Dermis microvascular lymphatic vessel endothelial cell (primary cell): ENCODE measurements at regions not wholly inside any gene's neighbourhood (a gene's known extent, or its start where the extent isn't known, plus 50 kb on each side); places are given as distances from the start of the nearest gene placed in this dataset.

Source experiments
- DNase-seq, 2 donors: peaks; one replicate each; pipeline versions ENCODE4 v3.0.0 to v3.0.0-alpha.2; 2010; ENCODE audit warnings: low read depth in 2 of 2

DNA sequence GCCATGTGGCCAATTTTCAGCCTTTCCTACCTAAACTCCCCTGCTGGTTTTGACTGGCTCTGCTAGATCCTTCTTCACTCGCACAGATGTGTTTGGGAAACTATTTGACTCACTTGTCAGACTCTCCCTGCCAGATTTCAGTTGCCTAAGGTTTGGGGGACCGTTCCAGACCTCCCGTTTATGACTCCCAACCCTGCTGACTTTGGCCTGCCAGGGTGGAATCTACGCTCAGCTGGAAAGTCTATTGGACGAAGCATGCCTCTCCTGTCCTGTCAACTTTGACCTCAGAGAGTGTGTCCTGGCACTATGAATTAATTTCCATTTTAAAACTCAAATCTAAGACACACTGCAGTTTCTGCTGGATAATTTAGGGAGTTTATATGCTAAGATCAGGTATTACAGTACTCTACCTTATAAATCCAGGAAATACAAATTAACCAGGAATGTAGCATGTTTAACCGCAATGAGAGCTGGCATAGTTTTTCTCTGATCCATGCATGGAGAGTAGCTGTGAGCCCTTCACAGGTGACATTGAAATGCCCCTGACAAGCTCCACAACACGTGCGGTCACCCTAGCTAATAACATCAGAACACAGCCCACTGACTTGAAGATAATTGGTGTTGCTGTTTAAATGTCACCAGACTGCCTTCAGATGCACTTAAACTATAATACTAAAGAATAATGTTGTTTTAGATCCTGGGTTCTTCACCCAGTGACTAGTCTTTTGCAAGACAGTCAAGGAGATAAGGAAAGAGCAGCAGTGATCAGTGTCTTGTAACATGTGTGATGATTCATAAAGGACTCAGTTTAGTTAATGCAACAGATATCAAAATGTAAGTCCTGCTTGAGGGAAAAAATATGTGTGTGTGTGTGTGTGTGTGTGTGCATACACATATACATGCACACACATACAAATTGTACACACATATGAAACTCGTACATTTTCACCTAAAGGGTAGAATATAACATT, 223.0 kb upstream of the MCTP2 start:
- no peak for DNase-seq

- DNase-seq: no peak
Observed at GRCh38 chr15:94004697-94005096, 226.7 kb upstream of the MCTP2 start.

- no peak for DNase-seq
Observed at GRCh38 chr15:94002041-94002440, 229.3 kb upstream of the MCTP2 start.

DNA sequence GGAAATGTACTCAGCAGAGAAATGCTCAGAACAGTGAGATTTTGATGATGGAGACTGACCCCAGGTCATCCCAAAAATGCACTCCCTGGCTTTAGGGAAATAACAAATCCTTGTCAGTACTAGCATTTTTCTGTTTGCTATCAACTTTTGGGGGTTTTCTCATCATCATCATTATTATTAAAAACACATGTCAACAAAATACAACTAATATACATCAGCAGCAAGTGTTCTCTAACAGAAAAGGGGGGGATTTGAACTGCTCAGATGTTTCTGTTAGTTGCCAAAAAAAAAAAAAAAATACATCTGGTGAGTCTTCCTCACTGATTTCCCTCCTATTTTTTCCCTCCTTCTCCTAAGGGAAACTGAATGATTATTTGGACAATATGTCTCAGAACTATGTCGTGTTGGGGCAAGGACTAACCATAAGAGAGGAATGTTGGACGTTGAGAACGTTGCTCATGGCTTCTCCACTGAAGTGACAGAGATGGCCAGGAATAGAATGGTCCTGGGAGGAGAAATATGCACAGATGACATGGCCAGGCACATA, 230.0 kb upstream of the MCTP2 start:
- no peak for DNase-seq

GRCh38 chr15:94000606-94001005, 230.8 kb upstream of the MCTP2 start:
- no peak for DNase-seq

DNA sequence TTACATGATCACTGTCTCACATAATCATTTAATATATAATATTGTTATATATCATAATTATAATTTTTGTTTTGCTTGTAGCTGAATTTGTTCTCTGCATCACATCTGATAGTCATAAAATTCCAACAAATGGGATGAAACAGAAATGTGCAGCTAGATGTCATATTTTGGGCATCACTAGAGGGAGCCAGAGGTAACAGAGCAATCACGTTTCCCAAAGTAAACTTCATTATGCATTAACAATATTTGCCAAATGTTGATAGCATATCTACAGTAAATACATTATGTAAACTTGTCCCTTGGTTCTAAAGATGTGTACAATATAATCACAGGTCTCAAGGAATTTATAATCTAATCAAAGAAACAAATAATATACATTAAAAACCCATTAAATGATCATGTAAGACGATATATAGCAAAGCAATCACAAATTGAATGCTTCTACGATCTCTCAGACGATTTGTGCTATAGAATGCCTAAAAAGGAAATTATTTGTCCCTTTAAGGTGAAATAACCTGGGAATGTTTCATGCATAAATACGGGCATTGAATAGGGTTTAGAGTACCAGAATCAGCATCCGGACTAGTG, 234.2 kb upstream of the MCTP2 start:
- DNase-seq: peak in 1 of 2 donors; percentile 4

GRCh38 chr15:93989440-93989998, 241.8 kb upstream of the MCTP2 start:
- no peak for DNase-seq

DNA sequence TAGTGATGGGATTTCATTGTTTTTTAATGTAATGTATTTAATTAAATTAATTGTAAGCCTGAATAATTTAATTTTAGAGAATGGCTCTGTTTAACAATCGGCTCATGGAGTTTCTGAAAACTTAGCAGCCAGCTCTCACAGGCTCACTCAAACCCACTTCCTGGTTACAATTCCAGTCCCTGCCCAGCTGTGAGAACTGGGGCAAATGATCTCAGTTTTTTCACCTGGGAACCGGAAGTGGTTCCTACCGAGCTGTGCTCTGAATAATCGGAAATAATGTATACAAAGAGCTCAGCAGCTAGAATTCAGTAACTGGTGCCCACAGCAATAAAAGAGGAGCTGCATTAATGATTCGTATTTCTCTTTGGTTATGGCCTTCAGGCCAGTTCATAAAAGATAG, 244.3 kb upstream of the MCTP2 start:
- DNase-seq: no peak

- DNase-seq: no peak
Observed at GRCh38 chr15:93986400-93986984, 244.9 kb upstream of the MCTP2 start.

DNA sequence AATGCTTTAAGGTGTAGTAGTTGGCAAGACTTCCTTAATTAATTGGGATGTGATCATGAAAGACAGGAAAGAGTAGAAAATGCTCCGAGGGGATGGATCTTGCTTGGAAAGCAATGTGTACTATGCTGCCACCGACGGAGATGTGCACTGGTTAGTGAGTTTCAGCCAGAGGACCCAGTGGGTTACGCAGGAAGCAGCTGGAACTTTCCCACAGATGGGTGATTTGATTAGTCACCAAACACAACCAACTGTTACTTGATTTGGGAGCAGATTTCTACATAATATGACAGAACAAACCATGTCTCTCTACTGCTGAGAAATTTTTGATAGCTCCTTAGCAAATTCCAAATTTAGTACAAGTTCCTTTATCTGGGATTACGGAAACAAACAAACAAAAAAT, 245.4 kb upstream of the MCTP2 start:
- DNase-seq: no peak

DNA sequence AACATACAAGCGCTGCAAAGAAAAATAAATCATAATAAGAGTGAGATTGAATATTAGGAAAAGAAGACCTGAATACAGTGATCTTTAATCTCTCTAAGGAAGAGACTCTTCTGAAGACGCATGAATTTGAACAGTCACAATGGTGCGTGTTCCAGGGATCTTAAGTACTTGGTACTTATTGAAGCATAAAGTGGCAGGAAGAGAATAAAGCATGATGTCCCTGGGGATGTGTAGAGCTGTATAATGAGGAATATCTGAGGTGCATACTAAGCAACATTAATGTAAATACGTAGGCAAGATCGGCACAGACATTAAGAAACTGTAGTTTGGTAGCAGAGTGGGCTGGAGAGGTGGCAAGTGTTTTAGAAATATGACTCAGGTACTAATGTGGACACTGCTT, 246.2 kb upstream of the MCTP2 start:
- DNase-seq: no peak

DNA sequence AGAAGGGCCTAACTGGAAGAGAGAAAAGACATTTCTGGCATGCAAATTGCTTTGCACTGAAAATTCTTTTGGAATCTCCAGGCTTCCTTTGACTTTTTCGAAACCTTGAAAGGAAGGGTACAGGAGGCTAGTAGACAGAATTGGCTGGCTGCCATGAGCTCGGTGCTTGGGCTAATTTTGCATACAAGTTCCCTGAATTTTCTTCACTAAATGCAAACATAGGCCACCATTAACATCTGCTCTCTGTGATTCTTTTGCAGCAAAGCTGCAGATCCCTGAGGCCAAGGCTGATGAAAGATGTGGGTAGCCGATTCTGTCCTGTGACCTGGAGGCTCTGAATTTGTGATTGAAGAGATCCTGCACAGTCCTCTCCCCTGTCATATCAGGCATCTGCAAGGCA, 247.8 kb upstream of the MCTP2 start:
- no peak for DNase-seq

DNA sequence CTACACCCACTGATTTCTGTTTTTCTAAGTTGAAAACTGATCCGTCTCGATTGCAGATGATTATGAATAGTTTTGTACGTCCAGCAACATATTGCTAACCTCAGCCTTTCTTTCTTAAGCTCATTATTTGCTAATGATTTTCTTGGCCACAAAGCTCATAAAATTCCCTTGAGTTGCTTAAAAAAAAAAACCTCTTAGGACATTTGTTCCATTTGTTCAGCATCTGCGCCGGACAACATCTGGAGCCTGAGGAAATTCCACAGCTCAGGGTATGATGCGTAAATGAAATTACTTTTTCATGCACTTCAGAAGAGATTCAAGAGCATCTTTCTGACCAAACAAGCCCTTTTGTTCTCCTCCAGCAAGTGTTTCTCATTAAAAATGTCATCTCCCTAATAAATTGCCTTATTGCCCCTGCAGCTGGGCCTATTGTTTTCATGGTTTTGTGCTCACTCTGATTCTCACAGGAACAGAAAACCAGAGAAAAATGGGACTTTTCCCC, 249.1 kb upstream of the MCTP2 start:
- no peak for DNase-seq

DNA sequence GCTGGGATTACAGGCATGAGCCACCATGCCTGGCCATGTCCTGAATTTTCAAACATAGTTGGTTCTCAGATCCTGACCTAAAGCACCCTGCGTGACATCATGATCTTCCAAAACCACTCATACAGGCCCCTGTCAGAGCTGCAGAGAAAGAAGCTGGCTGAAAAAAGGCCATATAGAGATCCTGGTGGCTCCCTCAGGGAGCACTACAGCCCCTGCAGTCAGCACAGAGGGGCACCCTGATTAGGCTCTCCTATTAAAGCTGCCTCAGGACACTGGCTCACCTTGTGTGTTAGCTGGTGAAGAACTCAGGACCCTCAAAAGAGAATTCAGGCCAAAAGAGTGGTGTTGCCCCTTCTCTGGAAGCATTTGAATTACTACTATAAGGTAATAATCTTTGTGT, 249.7 kb upstream of the MCTP2 start:
- DNase-seq: no peak

DNA sequence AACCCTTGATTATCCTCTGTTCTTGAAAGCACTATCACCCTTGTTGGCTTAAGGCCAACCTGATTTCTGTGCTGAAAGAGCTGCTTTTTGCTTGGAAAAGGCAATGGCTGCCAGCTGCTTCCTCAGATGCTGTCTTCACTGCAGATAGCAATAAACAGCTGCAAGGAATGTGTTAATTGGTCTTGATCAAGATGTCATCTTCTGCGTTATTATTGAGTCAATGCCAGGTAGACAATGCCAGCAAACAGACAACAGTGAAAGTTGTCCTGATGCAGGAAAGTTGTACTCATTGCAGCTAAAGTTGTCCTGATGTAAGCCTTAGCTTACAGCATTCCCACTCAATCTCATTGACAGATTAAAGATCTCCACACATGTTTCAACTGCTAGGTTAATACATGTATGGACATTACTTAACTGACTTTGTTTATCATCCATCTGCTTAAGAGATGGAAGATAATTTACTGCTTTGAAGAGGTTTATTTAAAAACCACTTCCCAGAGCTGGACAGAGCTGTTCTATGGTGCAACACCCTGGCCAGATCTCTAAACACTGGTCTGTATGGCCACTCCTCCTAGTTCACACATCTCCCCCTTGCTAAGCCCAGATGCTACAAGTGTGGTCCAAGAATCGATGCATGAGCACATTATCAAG, 251.0 kb upstream of the MCTP2 start:
- no peak for DNase-seq

- no peak for DNase-seq
Observed at GRCh38 chr15:93974804-93975481, 256.4 kb upstream of the MCTP2 start.

DNA sequence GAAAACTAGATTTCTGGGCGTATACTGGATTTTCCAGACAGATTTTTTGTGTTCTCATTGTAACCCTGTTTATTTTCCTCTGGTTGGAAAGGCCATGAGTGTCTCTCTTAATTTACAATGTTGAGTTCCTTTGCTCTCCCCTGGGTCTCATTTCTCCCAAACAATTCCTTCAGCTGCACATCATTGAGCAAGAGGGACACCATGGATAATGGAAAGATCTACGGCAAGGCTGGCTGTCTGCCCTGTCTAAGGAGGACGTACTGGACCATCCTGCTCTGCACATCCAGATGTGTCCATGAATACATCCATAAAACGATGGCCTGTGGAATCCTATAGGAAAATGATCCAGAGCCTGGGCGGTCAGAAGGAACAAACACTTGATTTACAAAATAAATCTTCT, 258.1 kb upstream of the MCTP2 start:
- DNase-seq: no peak

DNA sequence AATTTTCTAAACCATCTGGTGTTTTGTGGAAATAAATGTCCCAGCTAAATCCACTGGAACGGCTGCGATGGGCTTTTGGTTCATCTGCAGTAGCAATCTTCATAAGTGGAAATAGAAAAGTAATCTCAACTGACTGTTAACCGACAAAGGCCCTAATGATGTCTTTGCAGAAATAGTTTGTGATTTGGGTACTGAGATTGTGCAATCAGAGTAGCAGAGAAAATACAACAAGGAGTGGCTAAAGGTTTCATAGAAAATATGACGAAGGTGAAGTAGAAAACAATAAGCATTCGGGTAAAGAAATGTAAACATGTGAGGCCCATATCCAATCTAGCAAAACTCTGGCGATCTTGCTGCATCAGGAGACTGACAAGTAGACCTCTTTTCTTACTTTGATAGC, 262.6 kb upstream of the MCTP2 start:
- DNase-seq: no peak

GRCh38 chr15:93965304-93965908, 266.0 kb upstream of the MCTP2 start:
- no peak for DNase-seq

DNA sequence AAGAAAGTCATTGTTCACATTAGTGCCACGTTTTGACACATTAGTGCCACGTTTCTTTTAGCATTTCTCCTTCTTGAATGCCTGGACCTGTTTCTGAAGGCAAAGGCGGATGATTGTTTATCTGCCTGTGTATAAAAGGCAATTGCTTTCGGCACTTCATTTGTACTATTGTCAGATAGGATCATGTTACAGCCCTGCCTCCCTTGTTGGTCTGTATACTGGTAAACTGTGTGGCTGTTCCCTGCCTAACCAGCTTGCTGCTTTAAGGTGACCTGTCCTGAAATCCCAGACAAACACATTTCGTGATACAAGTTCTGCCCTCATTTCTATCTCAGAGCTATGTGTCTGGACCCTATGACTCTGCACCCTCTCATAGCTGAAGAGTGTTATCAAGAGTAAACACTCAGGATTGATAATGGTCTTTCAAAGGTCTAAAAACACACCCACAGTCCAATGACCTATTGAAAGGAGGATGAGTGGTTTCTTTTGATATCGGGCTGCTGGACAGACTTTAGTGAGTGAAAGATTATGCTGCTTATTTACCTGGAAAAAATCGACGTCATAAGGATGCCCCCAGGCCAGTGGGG, 276.3 kb upstream of the MCTP2 start:
- DNase-seq: no peak
